IPS-NIHi7 (cell line): ENCODE measurements at regions not wholly inside any gene's neighbourhood (a gene's known extent, or its start where the extent isn't known, plus 50 kb on each side); places are given as distances from the start of the nearest gene placed in this dataset.
A peak's percentile ranks its signal among the peaks of the same experiment; 100 is the strongest.
"Not testable (repeated sequence)": the region's sequence is repeated elsewhere in the genome, so short reads cannot be mapped to it uniquely, and the experiment has no call there.

Source experiments
- DNase-seq: peaks from one replicate; pipeline ENCODE4 v3.0.0; 2012; ENCODE audit warnings: mixed read lengths; ENCODE audit errors: extremely low spot score

GRCh38 chrX:34716302-34716701 lies 59.2 kb upstream of the TMEM47 start:
- DNase-seq, result no peak

GRCh38 chrX:34734383-34734782 lies 77.3 kb upstream of the TMEM47 start:
- no peak for DNase-seq

GRCh38 chrX:34744521-34744920 lies 87.4 kb upstream of the TMEM47 start:
- no peak for DNase-seq

- no peak for DNase-seq
Observed at GRCh38 chrX:34749896-34750295, 92.8 kb upstream of the TMEM47 start.

- DNase-seq, result peak; percentile 49
Observed at GRCh38 chrX:34764852-34765361, 107.8 kb upstream of the TMEM47 start.

- DNase-seq, result no peak
Observed at GRCh38 chrX:34768290-34768689, 111.2 kb upstream of the TMEM47 start.

- DNase-seq, result no peak
Observed at GRCh38 chrX:34770511-34770910, 113.4 kb upstream of the TMEM47 start.

GRCh38 chrX:34778916-34779315 lies 121.8 kb upstream of the TMEM47 start:
- no peak for DNase-seq

- no peak for DNase-seq
Observed at GRCh38 chrX:34790026-34790425, 132.9 kb upstream of the TMEM47 start.

- DNase-seq, result no peak
Observed at GRCh38 chrX:34805951-34806350, 136.6 kb upstream of the FAM47B start.

GRCh38 chrX:34809096-34809495 lies 133.5 kb upstream of the FAM47B start:
- no peak for DNase-seq

GRCh38 chrX:34810364-34810763 lies 132.2 kb upstream of the FAM47B start:
- DNase-seq, result no peak

GRCh38 chrX:34810916-34811315 lies 131.7 kb upstream of the FAM47B start:
- DNase-seq, result no peak

GRCh38 chrX:34813618-34814017 lies 129.0 kb upstream of the FAM47B start:
- DNase-seq, result no peak

- no peak for DNase-seq
Observed at GRCh38 chrX:34826964-34827363, 115.6 kb upstream of the FAM47B start.

GRCh38 chrX:34839451-34839850 lies 103.1 kb upstream of the FAM47B start:
- DNase-seq, result no peak

- not testable (repeated sequence) for DNase-seq
Observed at GRCh38 chrX:34841205-34841604, 101.4 kb upstream of the FAM47B start.

- DNase-seq, result no peak
Observed at GRCh38 chrX:34848281-34848680, 94.3 kb upstream of the FAM47B start.

- no peak for DNase-seq
Observed at GRCh38 chrX:34849371-34849770, 93.2 kb upstream of the FAM47B start.

- DNase-seq, result no peak
Observed at GRCh38 chrX:34859191-34859590, 83.4 kb upstream of the FAM47B start.

GRCh38 chrX:34863906-34864305 lies 78.7 kb upstream of the FAM47B start:
- no peak for DNase-seq

GRCh38 chrX:34866646-34867045 lies 76.0 kb upstream of the FAM47B start:
- no peak for DNase-seq

- DNase-seq, result no peak
Observed at GRCh38 chrX:34868633-34869032, 74.0 kb upstream of the FAM47B start.

GRCh38 chrX:34873500-34874225 lies 68.9 kb upstream of the FAM47B start:
- DNase-seq, result no peak
